Prostate gland (tissue), 2 donors: ENCODE measurements at regions not wholly inside any gene's neighbourhood (a gene's known extent, or its start where the extent isn't known, plus 50 kb on each side); places are given as distances from the start of the nearest gene placed in this dataset.

Source experiments
- POLR2A ChIP-seq: fragments of 450-650 bp; IDR thresholded peaks from one replicate; pipeline ENCODE4 v1.6.1; 2016; ENCODE audit warnings: antibody characterized with exemption, mild to moderate bottlenecking
- POLR2AphosphoS5 ChIP-seq: sonication (generic); formaldehyde crosslinking; IDR thresholded peaks from one replicate; pipeline ENCODE4 v1.6.1; 2017; ENCODE audit warnings: antibody characterized with exemption
- TF ChIP-seq, protein P1 (sequence below), 4 experiments: fragments of 200-600 bp in 2 of 4; fragments of 450-650 bp in 2 of 4; sonication (generic) in 2 of 4; IDR thresholded peaks; 1 replicate in 3 of 4; 2 replicates in 1 of 4; pipeline ENCODE4 v1.5.1; 2016 to 2019; ENCODE audit warnings: antibody characterized with exemption in 4 of 4, mild to moderate bottlenecking in 2 of 4, moderate library complexity in 2 of 4

- TF ChIP-seq, protein P1, sequence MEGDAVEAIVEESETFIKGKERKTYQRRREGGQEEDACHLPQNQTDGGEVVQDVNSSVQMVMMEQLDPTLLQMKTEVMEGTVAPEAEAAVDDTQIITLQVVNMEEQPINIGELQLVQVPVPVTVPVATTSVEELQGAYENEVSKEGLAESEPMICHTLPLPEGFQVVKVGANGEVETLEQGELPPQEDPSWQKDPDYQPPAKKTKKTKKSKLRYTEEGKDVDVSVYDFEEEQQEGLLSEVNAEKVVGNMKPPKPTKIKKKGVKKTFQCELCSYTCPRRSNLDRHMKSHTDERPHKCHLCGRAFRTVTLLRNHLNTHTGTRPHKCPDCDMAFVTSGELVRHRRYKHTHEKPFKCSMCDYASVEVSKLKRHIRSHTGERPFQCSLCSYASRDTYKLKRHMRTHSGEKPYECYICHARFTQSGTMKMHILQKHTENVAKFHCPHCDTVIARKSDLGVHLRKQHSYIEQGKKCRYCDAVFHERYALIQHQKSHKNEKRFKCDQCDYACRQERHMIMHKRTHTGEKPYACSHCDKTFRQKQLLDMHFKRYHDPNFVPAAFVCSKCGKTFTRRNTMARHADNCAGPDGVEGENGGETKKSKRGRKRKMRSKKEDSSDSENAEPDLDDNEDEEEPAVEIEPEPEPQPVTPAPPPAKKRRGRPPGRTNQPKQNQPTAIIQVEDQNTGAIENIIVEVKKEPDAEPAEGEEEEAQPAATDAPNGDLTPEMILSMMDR (IDR thresholded peaks at IDR 0.05): no peak
- TF ChIP-seq POLR2A (no peak), POLR2AphosphoS5 (no peak)
Measured at GRCh38 chr2:30334762-30335363, 103.5 kb downstream of the LBH start.
